ENCODE measurements at regions not wholly inside any gene's neighbourhood (a gene's known extent, or its start where the extent isn't known, plus 50 kb on each side); places are given as distances from the start of the nearest gene placed in this dataset.

- TF ChIP-seq, protein P1, sequence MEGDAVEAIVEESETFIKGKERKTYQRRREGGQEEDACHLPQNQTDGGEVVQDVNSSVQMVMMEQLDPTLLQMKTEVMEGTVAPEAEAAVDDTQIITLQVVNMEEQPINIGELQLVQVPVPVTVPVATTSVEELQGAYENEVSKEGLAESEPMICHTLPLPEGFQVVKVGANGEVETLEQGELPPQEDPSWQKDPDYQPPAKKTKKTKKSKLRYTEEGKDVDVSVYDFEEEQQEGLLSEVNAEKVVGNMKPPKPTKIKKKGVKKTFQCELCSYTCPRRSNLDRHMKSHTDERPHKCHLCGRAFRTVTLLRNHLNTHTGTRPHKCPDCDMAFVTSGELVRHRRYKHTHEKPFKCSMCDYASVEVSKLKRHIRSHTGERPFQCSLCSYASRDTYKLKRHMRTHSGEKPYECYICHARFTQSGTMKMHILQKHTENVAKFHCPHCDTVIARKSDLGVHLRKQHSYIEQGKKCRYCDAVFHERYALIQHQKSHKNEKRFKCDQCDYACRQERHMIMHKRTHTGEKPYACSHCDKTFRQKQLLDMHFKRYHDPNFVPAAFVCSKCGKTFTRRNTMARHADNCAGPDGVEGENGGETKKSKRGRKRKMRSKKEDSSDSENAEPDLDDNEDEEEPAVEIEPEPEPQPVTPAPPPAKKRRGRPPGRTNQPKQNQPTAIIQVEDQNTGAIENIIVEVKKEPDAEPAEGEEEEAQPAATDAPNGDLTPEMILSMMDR (IDR thresholded peaks at IDR 0.05; ENCODE audit: control extremely low read depth, extremely low read depth): no peak
- peaks cover 0 to 14% (median 3%) of the 10 kb centered on the region in 5 donors for H3K4me1 ChIP-seq (ENCODE audit: control insufficient read depth in 5 of 5, insufficient read depth in 5 of 5, low read length in 5 of 5)
Observed at GRCh38 chr19:31694761-31695160, 345.5 kb upstream of the TSHZ3 start.

DNA sequence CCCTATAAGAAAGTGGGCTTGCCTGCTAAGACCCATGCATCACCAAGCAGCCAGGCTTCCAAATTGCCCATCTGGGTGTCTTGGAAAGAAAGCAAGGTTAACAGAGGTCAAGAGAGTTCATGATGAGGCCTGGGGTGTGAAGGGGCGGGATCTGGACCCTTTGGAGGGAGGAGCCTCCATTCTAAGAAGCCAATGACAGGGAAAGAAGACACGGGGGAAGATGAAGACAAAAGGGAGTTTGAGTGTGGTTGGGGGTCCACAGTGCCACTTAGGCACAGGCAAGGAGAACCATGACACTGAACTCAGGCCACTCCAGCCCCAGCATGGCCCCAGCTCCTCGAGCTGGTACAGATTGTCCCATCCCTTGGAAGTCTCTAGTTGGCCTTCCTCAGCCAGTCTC is 350.2 kb upstream of the TSHZ3 start:
- DNase-seq (no peak), ATAC-seq (ENCODE audit: insufficient read depth, low FRiP score) (no peak)
- no peak overlapping the region for H3K27ac ChIP-seq (ENCODE audit: low read depth in 1 of 2, low read length in 1 of 2)
- H3K27me3 ChIP-seq (ENCODE audit: control insufficient read depth in 3 of 3, insufficient read depth in 3 of 3, low read length in 2 of 3): no peaks in the 10 kb centered on the region
- no peak overlapping the region for H3K9ac ChIP-seq (ENCODE audit: insufficient read depth in 1 of 2, low read length in 2 of 2)
- peaks cover 0 to 10% (median 5%) of the 10 kb centered on the region in 4 donors for H3K9me3 ChIP-seq (ENCODE audit: control insufficient read depth in 4 of 4, insufficient read depth in 3 of 4, low read length in 3 of 4)
- TF ChIP-seq, protein P1 (IDR thresholded peaks at IDR 0.05; ENCODE audit: control extremely low read depth, extremely low read depth): no peak
- WGBS, 2 donors: 81 to 83% methylated on average over 3 of the region's 3 CpGs
- H3K4me3 ChIP-seq: no peak overlapping the region
- peaks cover 0 to 10% (median 3%) of the 10 kb centered on the region in 5 donors for H3K4me1 ChIP-seq (ENCODE audit: control insufficient read depth in 5 of 5, insufficient read depth in 5 of 5, low read length in 5 of 5)
- H3K36me3 ChIP-seq (ENCODE audit: control insufficient read depth in 4 of 4, insufficient read depth in 4 of 4, low read length in 4 of 4): no peaks in the 10 kb centered on the region

More at GRCh38 chr19:31694761-31695160, 345.5 kb upstream of the TSHZ3 start:
- Histone ChIP-seq H3K36me3 (ENCODE audit: control insufficient read depth in 4 of 4, insufficient read depth in 4 of 4, low read length in 4 of 4) (no peaks in the 10 kb centered on the region), H3K9ac (ENCODE audit: insufficient read depth in 1 of 2, low read length in 2 of 2) (no peak overlapping the region), H3K9me3 (ENCODE audit: control insufficient read depth in 4 of 4, insufficient read depth in 3 of 4, low read length in 3 of 4) (peaks cover 0 to 2% (median 0%) of the 10 kb centered on the region in 4 donors), H3K27me3 (ENCODE audit: control insufficient read depth in 3 of 3, insufficient read depth in 3 of 3, low read length in 2 of 3) (no peaks in the 10 kb centered on the region), H3K4me3 (no peak overlapping the region), H3K27ac (ENCODE audit: low read depth in 1 of 2, low read length in 1 of 2) (no peak overlapping the region)
- WGBS, 2 donors: 93% methylated on average over 3 of the region's 3 CpGs
- DNase-seq (no peak), ATAC-seq (ENCODE audit: insufficient read depth, low FRiP score) (no peak)

- Histone ChIP-seq H3K4me3 (no peak overlapping the region), H3K36me3 (ENCODE audit: control insufficient read depth in 4 of 4, insufficient read depth in 4 of 4, low read length in 4 of 4) (no peaks in the 10 kb centered on the region), H3K4me1 (ENCODE audit: control insufficient read depth in 5 of 5, insufficient read depth in 5 of 5, low read length in 5 of 5) (peaks cover 0 to 8% (median 3%) of the 10 kb centered on the region in 5 donors), H3K9me3 (ENCODE audit: control insufficient read depth in 4 of 4, insufficient read depth in 3 of 4, low read length in 3 of 4) (peaks cover 0 to 13% (median 5%) of the 10 kb centered on the region in 4 donors), H3K27ac (ENCODE audit: low read depth in 1 of 2, low read length in 1 of 2) (no peak overlapping the region), H3K9ac (ENCODE audit: insufficient read depth in 1 of 2, low read length in 2 of 2) (no peak overlapping the region), H3K27me3 (ENCODE audit: control insufficient read depth in 3 of 3, insufficient read depth in 3 of 3, low read length in 2 of 3) (no peaks in the 10 kb centered on the region)
- WGBS, 2 donors: 43 to 66% methylated on average over 3 of the region's 3 CpGs
- TF ChIP-seq, protein P1 (IDR thresholded peaks at IDR 0.05; ENCODE audit: control extremely low read depth, extremely low read depth): no peak
- no peak for ATAC-seq (ENCODE audit: insufficient read depth, low FRiP score)
- DNase-seq: no peak
Observed at GRCh38 chr19:31701146-31701545, 351.9 kb upstream of the TSHZ3 start.

DNA sequence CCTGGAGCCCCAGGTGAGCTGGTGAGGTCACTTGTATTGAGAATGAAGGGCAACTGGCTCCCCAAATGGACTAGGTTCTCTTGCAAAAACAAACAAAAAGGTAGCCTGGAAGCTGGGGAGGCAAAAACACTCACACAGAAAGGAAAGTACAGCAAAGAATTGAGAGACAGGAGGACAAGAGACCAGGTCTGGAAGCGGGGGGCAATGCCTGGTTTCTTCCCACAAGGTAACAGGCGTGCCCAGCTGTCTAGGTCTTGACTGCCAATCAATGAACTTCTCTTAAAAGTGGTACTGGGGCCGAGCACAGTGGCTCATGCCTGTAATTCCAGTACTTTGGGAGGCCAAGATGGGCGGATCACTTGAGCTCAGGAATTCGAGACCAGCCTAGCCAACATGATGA is 356.4 kb upstream of the TSHZ3 start:
- Histone ChIP-seq H3K4me1 (ENCODE audit: control insufficient read depth in 5 of 5, insufficient read depth in 5 of 5, low read length in 5 of 5) (peaks cover 0 to 22% (median 13%) of the 10 kb centered on the region in 5 donors), H3K9me3 (ENCODE audit: control insufficient read depth in 4 of 4, insufficient read depth in 3 of 4, low read length in 3 of 4) (peaks cover 0 to 13% (median 5%) of the 10 kb centered on the region in 4 donors), H3K9ac (ENCODE audit: insufficient read depth in 1 of 2, low read length in 2 of 2) (no peak overlapping the region), H3K36me3 (ENCODE audit: control insufficient read depth in 4 of 4, insufficient read depth in 4 of 4, low read length in 4 of 4) (no peaks in the 10 kb centered on the region), H3K27ac (ENCODE audit: low read depth in 1 of 2, low read length in 1 of 2) (no peak overlapping the region), H3K4me3 (no peak overlapping the region), H3K27me3 (ENCODE audit: control insufficient read depth in 3 of 3, insufficient read depth in 3 of 3, low read length in 2 of 3) (no peaks in the 10 kb centered on the region)
- TF ChIP-seq, protein P1 (IDR thresholded peaks at IDR 0.05; ENCODE audit: control extremely low read depth, extremely low read depth): no peak
- DNase-seq (no peak), ATAC-seq (ENCODE audit: insufficient read depth, low FRiP score) (no peak)
- 91% methylated on average over 5 of the region's 5 CpGs for WGBS, 2 donors

Measured in lung (tissue), 11 donors.